Anterior cingulate cortex (tissue), 58 donors: ENCODE measurements at regions not wholly inside any gene's neighbourhood (a gene's known extent, or its start where the extent isn't known, plus 50 kb on each side); places are given as distances from the start of the nearest gene placed in this dataset.

Experiments
- DNase-seq, 58 donors: peaks; one replicate each; lab custom pipeline; 2025; lab: John Stamatoyannopoulos, UW

GRCh38 chr12:24198936-24199671, 249.6 kb upstream of the SOX5 start:
- no peak for DNase-seq

GRCh38 chr12:24198070-24198469, 248.6 kb upstream of the SOX5 start:
- no peak for DNase-seq

- DNase-seq = no peak
These were observed 248.1 kb upstream of the SOX5 start for GRCh38 chr12:24197532-24197931.

GRCh38 chr12:24195063-24195462, 245.6 kb upstream of the SOX5 start:
- DNase-seq = no peak

- no peak for DNase-seq
These were observed 241.6 kb upstream of the SOX5 start for GRCh38 chr12:24191117-24191516.

- DNase-seq = no peak
These were observed 236.3 kb upstream of the SOX5 start for GRCh38 chr12:24185782-24186181.

- DNase-seq = no peak
These were observed 228.4 kb upstream of the SOX5 start for GRCh38 chr12:24177889-24178288.

GRCh38 chr12:24175929-24176328, 226.5 kb upstream of the SOX5 start:
- no peak for DNase-seq

GRCh38 chr12:24175284-24175683, 225.8 kb upstream of the SOX5 start:
- DNase-seq = no peak

- no peak for DNase-seq
These were observed 223.6 kb upstream of the SOX5 start for GRCh38 chr12:24173067-24173466.

- no peak for DNase-seq
These were observed 223.2 kb upstream of the SOX5 start for GRCh38 chr12:24172773-24173066.

GRCh38 chr12:24172031-24172772, 222.7 kb upstream of the SOX5 start:
- peak in 1 of 58 donors; percentile 1 for DNase-seq

- DNase-seq = no peak
These were observed 205.6 kb upstream of the SOX5 start for GRCh38 chr12:24155042-24155441.

GRCh38 chr12:24153079-24153478, 203.6 kb upstream of the SOX5 start:
- no peak for DNase-seq

- DNase-seq = no peak
These were observed 202.8 kb upstream of the SOX5 start for GRCh38 chr12:24152270-24152669.

- DNase-seq = no peak
These were observed 194.5 kb upstream of the SOX5 start for GRCh38 chr12:24143928-24144327.

- DNase-seq = no peak
These were observed 189.6 kb upstream of the SOX5 start for GRCh38 chr12:24139035-24139434.

- DNase-seq = no peak
These were observed 188.6 kb upstream of the SOX5 start for GRCh38 chr12:24138041-24138440.

- no peak for DNase-seq
These were observed 185.8 kb upstream of the SOX5 start for GRCh38 chr12:24135158-24135850.

- no peak for DNase-seq
These were observed 184.6 kb upstream of the SOX5 start for GRCh38 chr12:24134092-24134491.

- DNase-seq = no peak
These were observed 183.9 kb upstream of the SOX5 start for GRCh38 chr12:24133384-24133783.
